GM18502 (cell line): ENCODE measurements at regions not wholly inside any gene's neighbourhood (a gene's known extent, or its start where the extent isn't known, plus 50 kb on each side); places are given as distances from the start of the nearest gene placed in this dataset.

Source experiments
- ATAC-seq: cut with Tn5 transposase; IDR thresholded peaks from one replicate; pipeline ENCODE4 v1.9.1; 2021; ENCODE audit warnings: mild to moderate bottlenecking; ENCODE audit not compliant: unreplicated experiment, poor library complexity

- ATAC-seq: no peak
These were observed 342.2 kb downstream of the PPARGC1A start for GRCh38 chr4:23547601-23548000.

GRCh38 chr4:23547096-23547495 lies 342.8 kb downstream of the PPARGC1A start:
- ATAC-seq: no peak

GRCh38 chr4:23539969-23540569 lies 349.8 kb downstream of the PPARGC1A start:
- ATAC-seq: no peak

DNA sequence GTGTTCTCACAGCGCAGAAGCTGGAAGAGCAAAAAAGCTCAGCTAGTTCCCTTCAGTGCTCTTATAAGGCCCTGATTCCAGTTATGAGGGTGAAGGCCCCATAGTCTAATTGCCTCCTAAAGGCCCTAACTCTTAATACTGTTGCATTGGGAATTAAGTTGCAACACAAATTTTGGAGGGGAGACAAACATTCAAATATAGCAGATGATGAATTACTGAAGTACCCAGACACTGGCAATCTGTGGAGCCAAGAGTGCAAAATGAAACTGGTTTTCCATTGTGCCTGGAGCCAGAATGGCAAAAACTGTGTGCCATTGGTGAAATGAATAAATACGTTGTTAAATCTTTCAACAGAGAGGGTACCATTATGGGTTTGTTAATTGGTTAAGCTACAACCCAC lies 356.0 kb downstream of the PPARGC1A start:
- no peak for ATAC-seq

DNA sequence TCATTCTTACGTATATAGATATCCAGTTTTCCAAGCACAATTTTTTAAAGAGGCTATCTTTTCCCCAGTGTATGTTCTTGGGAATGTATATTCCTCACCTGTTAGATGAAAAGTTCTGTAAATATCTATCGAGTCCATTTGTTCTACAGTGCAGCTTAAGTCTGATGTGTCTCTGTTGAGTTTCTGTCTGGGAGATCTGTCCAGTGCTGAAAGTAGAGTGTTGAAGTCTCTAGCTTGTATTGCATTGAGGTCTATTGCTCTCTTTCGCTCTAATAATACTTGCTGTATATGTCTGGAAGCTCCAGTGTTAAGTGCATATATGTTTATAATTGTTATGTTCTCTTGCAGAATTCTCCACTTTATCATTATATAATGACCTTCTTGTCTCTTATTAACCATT lies 373.1 kb downstream of the PPARGC1A start:
- ATAC-seq: no peak

GRCh38 chr4:23504083-23504482 lies 385.8 kb downstream of the PPARGC1A start:
- no peak for ATAC-seq

DNA sequence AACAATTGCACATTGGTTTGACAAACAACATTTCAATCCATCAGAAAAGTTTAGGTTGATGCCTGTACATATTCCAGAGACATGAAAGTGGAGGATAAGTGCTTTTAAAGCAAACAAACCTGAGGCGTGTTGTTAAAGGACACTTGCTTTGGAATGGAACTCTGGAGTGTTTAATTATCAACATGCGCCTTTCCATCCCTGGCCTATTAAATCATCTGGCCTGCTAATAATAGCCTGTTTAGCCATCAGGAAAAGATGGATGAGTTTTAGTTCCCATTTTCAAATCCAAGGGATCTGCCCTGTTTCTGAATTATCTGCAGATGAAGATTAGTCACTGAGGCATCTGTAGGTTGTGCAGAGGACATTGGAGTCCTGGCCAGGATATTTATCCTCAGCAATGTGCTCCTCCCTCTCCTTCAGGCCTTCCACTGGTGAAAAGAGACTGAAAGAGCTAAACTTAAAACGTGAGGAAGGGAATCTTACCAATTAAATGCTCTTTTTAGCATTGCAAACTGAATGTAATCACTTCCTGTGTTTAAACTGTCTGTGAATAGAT lies 388.9 kb downstream of the PPARGC1A start:
- ATAC-seq: no peak

GRCh38 chr4:23485801-23486200 lies 404.0 kb downstream of the PPARGC1A start:
- no peak for ATAC-seq

GRCh38 chr4:23484689-23485088 lies 405.2 kb downstream of the PPARGC1A start:
- ATAC-seq: no peak

DNA sequence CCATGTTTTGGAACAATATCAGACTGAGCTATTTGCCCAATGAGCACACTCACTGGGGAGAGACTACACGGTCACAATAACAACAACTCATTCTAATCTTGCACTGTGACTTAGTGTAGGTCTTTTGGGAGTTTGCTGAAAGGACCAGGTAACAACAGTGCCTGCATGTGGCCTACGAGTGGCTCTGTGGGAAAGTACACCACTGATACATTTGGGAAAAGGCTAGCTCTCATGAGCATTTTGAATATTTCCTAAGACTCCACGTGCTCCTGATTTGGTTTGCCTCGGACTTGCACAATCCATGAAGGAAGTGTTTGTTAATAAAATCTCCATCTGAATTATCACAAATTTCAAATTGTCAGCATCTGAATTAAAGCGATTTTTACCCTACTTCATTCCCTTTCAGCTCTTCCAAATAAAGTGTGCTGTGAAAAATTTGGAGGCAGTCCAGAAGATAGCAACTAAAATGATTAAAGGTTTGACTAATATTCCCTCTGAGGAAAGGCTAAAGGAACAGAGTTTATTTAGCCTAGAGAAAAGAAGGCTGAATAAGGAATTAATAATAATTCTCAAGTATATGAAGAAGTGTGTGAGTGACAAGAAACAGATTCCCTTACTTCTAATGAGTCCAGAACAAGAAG lies 406.4 kb downstream of the PPARGC1A start:
- ATAC-seq: no peak

DNA sequence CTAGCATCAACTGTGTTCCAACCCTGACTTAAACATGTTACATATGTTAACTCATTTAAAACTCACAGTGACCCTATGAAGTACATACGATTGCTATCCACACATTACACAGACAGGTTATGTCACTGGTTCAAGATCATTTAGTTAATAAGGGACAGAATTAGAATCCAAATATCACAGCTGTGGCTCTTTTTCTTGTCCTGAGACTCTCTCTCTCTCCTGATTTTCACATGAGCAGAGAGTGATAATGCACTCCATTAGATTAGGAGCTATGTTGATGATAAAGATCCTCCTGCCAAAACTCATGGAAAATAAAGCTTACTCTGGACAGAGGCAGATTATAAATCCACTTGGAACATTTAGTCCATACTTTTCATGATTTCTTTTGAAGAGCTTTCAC lies 408.3 kb downstream of the PPARGC1A start:
- ATAC-seq: no peak

DNA sequence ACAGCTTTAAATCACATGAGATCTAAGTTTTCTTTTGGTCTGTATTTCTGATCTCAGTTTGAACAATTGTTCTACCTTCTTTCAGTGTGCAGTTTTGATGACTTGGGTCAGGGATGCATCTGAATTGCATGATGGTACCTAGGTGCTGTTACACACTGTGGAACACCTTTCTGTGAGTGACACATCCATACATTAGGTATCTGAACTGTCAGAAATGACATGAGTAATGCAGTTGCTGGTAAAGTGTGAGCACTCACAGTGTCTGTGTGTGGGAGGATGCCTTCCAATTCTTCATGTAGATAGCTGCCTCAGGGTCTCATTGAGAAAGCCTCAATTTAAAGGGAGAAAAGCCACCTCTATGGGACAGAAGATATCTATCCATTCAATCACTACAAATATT lies 411.9 kb downstream of the PPARGC1A start:
- ATAC-seq: no peak

DNA sequence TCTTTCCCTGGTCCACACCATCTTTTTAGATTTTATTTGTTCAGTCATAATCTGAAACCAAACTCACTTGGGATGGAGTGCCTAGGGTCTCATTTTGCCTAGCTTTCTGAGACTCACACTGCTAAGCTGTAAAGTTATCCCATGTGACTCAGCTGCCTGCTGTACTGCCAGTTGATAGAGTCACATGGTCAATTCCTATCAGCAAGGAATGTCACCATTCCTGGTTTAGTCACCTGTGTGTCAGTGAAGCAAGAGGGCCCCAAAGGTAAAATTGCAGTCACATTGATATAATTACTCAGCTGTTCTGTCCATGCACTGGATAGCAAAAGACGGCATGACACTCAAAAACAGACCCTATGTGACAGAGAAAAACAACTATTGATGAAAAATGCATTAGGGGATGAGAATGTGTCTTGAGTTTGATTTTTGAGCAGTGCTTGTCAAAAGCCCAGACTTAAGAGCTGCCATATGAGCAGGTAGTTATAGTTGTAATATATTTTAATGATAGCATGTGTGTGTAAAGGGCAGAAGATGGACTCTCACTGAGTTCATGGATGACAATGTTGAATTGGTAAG lies 413.2 kb downstream of the PPARGC1A start:
- no peak for ATAC-seq

DNA sequence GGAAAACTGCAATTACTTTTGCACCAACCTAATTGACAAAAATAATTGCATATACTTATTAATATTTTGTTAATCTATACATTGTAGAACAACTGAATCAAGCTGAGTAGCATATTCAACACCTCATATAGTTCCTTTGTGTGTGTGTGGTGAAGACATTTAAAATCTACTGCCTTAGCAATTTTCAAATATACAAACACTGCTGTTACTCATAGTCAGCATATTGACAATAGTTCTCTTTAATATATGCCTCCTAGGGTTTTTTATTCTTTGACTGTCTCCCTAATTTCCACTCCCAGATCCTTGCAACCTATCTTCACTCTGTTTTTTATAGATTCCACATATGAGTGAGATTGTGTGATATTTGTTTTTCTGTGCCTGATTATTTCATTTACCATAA lies 426.8 kb downstream of the PPARGC1A start:
- ATAC-seq: no peak

DNA sequence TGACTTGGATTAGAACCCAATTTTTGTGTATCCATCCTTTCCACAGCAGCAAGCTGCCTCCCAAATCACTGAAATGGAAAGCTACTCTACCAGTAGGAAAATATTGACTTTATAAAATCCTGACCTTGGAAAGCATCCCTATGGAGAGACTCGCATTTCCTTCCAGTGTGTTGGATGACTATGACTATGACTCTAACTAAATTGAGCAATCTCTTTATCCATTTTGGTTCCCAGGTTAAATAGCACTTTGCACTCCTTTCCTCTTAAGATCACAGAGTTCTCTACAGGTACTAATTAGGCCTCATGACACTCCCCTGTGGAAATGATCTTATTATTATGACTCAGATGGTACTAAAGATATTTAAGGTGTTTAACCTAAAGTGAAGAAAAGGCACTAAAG lies 431.8 kb downstream of the PPARGC1A start:
- no peak for ATAC-seq

GRCh38 chr4:23456864-23457263 lies 433.0 kb downstream of the PPARGC1A start:
- no peak for ATAC-seq

DNA sequence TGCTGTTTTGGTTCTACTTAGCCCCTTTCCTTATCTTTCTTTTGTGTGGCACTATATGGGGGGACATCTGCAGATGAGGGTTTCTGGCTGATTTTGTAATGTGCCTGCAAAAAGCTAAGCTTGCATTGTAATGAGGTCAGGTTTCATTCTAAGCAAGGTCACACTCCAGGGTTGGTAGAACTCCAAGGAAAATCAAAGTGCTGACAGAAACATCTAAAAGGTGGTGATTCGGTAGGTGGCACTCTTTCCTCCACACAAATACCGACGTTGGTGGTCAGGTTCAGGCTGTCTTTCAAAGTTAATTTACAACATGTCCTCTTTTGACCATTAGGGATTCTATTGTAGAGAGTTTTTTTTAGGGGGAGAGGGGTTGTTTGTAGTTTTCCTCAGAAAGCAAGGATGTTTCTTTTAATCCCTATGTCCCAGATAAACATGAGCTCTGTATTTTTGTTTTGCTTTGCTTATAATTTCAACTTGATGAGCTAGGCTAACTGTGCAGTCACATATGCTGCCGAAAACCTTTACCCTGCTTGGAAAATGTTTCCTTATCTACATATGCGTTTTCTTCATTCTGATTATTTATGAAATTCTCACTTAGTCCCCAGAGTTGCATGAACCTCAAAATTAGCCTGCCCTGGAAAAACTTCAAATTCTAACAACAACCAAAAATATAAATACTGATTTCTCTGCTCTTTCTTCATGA lies 434.2 kb downstream of the PPARGC1A start:
- no peak for ATAC-seq

DNA sequence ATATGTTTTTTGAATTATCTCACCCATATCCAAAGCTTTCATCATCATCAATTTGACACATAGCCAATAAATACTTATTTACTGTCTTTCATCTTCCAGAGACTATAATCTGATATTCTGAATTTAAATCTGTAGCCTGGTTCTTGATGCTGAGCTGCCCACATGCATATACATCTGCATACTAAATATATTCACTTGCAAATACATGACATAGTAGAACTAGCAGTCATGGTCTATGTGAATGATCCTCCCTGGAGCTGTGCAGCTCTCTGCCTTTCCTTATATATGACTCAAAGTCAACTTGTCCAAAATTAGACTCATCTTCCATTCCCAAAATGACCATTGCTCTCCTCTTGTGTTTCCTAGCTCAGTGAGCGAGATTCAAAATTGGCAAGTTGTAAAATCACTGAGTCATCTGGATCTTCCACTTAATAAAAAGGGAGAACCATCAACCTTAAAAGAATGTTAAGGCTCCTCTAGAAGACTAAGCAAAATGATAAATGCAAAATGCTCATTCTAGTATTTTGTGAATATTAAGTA lies 448.2 kb downstream of the PPARGC1A start:
- ATAC-seq: no peak

DNA sequence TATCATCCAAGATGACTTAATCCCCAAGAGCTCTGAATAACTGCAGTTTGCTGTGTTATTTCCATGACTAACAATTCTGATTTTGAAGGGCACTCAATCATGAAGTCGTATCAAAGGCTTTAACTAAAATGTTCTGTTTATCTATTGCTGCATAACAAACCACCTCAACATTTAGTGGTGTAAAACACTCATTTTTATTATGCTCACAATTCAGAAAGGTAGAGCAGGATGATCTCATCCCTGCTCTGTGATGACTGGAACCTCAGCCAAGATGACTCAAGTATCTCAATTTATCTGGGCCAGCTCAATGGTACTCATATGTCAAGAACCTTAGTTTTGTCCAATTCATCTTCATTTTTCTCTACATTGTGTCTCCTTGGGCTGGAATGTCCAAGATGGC lies 451.1 kb downstream of the PPARGC1A start:
- no peak for ATAC-seq

GRCh38 chr4:23429497-23429896 lies 460.4 kb downstream of the PPARGC1A start:
- ATAC-seq: no peak

DNA sequence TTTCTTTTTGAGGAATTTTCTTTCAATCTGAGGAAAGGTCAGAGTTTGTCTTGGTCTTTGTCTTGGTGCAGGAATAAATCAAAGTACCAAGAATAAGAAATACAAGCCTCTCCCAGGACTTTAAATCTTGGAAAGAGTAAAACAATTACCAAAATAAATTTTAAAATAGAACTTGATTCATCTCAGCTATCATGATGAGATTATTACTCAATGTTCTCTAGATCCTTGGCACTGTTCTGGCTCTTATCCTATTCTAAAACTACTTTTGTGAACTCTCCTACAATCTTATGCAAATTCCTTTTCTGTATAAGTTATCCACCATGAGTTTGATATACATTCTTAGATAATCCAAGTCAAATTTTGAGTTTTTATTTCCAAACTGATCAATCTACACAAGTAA lies 464.3 kb downstream of the PPARGC1A start:
- ATAC-seq: no peak
